GM19043 (cell line): ENCODE measurements at regions not wholly inside any gene's neighbourhood (a gene's known extent, or its start where the extent isn't known, plus 50 kb on each side); places are given as distances from the start of the nearest gene placed in this dataset.
"Not testable (repeated sequence)": the region's sequence is repeated elsewhere in the genome, so short reads cannot be mapped to it uniquely, and the experiment has no call there.

ENCODE experiments used
- ATAC-seq: cut with Tn5 transposase; IDR thresholded peaks from one replicate; pipeline ENCODE4 v1.9.1; 2021; ENCODE audit warnings: low read depth; ENCODE audit not compliant: unreplicated experiment

DNA sequence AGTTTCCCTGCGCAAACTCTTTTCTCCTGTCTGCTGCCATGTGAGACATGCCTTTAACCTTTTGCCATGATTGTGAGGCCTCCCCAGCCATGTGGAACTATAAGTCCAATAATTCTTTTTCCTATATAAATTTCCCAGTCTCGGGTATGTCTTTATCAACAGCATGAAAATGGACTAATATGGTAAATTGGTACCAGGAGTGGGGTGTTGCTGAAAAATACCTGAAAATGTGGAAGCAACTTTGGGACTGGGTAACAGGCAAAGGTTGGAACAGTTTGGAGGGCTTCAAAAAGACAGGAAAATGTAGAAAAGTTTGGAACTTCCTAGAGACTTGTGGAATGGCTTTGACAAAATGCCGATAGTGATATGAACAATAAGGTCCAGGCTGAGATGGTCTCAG lies 578.9 kb upstream of the CYLC2 start:
- ATAC-seq: not testable (repeated sequence)

DNA sequence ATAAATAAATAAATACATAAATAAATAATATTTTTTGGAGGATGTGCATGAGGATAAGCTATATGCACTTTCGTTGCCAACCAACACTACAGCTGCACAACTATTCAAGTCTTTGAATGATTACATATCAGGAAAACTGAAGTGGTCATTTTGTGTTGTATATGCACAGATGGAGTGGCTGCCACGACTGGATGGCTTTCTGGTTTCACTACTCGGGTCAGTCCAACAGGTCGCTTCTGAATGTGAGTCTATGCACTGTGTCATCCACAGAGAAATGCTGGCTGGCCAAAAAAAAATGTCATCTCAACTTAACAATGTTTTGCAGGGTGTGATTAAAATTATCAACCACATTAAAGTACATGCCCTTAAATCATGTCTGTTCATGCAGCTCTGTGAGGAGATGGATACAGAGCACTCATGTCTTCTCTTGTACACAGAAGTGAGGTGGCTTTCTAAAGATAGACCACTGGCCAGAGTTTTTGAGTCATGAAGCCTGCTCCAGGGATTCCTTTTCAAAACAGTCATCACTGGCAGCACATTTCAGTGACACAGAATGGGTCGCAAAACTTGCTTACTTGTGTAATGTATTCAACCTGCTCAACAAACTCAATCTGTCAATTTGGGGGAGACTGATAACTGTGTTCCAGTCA lies 589.8 kb upstream of the CYLC2 start:
- no peak for ATAC-seq

DNA sequence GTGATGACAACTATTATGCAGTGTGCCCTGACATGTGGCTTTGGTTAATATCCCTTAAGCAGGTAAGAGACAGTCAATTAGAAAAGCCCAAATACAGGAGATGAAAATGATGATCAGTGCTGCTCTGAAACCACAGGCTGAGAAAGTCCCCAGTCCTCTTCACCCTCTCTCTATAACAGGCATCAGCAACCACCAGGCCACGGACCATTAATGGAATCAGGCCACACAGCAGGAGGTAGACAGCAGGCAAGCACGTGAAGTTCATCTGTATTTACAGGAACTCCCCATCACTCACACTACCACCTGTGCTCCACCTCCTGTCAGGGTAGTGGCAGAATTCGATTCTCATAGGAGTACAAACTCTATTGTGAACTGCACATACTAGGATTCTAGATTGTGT lies 591.6 kb upstream of the CYLC2 start:
- no peak for ATAC-seq

DNA sequence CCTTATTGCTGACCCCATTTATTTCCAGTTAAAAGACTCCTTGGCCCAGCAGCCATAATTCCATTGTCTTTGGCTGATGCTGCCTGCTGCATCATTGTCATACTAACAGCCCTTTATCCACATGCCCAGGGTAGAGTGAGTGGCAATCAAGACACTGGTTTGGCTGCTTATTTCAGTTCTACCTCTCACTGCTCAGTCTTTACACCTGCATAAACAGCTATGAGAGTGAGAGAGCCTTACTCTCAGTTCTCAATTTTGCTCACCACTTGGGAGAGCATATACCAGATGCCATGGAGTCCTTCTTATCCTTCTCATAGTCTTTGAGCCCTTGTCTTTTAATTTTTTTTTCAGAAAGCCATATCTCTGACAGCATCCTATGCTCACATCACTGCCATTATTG lies 596.9 kb upstream of the CYLC2 start:
- ATAC-seq: no peak

DNA sequence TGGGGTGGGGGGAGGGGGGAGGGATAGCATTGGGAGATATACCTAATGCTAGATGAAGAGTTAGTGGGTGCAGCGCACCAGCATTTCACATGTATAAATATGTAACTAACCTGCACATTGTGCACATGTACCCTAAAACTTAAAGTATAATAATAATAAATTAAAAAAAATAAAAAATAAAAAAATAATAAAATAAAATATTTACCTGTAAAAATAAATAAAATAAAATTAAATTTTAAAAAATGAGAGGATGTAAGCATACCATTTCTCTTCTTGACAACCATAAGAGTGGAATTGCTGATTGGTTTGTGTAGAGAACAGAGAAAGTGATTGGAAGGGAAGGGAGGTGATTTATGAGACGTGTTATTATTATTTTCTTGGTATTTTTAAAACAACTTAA lies 609.5 kb upstream of the CYLC2 start:
- not testable (repeated sequence) for ATAC-seq

DNA sequence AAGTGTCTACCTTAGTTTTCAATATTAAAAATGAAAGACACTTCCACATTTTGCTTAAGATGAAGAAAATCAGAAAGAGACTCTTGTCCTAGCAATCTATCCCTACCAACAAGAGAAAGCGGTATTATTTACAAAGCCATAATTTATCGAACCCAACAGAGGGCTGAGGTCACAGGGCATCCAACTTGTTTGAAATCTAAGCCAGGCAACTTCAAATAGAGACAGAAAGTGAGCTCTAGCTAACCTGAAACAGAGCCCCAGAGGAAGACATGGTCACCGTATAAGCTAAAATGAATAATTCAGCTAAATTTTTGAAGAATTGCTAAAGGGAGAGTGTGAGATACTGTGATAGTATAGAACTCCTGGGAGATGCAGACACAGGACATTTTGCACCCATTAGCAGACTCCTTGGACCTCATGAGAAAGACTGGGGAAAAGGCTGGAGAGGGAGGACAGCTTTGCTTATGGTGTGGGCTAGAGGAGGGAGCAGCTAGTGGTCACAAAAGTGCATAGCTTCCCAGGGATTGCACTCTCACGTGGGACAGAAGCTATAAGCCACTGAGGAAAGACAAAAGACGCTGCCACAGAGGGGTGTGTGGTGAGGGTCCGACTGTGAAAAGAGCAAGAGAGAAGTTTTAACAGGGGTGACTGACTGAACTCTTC lies 624.2 kb upstream of the GRIN3A start:
- ATAC-seq: no peak

DNA sequence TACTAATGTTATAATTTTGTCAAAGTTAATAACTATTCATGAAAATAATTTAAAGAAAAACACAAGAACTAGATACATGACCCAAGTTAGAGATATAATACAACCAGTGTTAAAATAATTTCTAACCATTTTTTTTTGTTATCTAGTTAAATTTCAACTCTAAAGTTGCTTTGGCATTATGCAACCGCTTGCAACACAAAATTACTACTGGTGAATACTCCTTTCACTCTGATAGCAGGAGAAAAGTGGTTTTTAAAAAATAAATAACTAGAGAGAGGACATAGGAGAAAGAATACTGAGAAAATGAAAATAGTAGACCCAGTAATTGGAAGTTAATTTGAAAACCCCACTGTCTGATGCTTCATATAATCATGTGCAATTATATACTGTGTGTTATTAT lies 622.4 kb upstream of the GRIN3A start:
- ATAC-seq: no peak

DNA sequence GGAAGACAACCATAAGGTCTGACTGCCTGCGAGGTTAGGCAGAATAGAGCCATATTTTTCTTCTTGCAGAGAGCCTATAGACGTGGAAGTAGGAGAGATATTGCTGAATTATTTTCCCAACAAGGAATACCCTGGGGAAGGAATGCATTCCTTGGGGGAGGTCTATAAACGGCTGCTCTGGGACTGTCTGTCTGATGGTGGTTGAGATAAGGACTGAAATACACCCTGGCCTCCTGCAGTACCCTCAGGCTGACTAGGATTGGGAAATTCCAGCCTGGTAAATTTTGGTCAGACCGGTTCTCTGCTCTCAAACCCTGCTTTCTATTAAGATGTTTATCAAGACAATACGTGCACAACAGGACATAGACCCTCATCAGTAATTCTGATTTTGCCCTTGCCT lies 617.5 kb upstream of the GRIN3A start:
- no peak for ATAC-seq

DNA sequence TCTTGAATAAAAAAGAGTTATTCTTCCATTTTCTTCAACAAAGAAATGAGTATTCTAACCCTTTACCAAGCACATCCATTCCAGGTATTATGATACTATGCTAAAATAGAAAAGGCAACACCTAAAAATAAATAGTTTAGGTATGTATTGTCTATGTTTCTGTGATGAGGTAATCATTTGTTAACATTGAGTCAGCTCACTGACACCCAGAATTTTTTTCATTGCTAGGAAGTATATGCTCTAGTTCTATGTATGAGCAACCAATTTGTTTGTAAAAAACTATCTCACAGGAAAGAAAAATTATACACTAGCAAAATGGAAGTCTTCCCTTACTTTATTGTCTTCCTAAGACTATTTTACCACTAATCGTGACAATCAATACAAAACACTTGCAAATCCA lies 615.6 kb upstream of the GRIN3A start:
- ATAC-seq: no peak

DNA sequence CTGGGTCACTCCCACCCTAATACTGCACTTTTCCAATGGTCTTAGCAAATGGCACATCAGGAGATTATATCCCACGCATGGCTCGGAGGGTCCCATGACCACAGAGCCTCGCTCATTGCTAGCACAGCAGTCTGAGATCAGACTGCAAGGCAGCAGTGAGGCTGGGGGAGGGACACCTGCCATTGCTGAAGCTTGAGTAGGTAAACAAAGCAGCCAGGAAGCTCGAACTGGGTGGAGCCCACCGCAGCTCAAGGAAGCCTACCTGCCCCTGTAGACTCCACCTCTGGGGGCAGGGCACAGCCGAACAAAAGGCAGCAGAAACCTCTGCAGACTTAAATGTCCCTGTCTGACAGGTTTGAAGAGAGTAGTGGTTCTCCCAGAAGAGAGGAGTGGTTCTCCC lies 599.0 kb upstream of the GRIN3A start:
- ATAC-seq: not testable (repeated sequence)

DNA sequence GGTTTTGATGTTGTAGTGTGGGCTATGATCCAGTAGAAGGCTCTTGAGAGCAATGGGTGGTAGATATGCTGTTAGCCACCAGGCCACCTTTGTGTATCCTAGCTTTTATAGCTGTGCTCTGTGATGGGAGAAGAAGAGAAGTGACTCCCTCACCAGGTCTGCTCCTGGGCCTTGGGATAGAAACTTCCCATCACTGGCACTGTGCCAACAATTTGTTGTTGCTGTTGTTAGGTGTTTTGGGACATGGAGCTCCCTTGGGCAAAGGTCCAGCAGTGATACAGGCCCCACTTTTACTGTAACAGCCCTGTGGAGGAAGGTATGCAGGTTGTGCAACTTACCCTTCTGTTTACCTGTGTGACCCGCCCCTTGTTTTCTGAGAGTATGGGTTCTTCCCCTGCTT lies 570.9 kb upstream of the GRIN3A start:
- ATAC-seq: no peak

DNA sequence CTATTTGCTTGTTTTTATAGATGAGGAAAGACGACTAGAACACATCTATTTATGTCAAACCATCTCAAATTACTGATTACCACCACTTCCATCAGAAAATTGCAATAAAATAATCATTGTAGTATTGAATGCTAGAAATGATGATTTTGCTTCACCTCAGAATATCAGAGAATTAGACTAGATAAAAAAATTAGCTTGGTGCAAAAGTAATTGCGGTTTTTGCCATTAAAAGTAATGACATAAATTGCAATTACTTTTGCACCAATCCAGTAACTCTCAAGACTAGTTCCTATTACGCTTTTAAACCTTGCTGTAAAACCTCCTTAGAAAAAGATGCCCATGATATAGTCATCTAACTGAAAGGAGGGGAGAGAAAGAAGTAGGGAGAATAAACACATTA lies 556.7 kb upstream of the GRIN3A start:
- no peak for ATAC-seq

DNA sequence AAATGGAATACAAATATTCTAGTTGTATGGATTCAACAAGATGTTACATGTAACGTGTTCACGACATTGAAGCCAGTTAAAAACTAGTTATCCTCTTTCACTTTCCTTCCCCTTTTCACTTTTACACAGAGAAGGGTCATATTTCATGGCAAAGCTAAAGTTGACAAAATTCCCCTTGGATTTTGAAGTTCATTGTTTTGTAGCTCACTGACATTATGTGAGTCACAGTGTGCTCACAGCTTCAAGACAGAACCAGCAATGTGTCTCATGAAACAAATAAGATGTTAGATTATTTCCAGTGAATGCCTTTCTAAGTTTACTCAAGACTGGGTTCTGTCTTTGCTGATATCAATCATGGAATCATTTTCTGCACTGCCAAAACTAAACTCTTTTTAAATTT lies 535.5 kb upstream of the GRIN3A start:
- ATAC-seq: no peak

DNA sequence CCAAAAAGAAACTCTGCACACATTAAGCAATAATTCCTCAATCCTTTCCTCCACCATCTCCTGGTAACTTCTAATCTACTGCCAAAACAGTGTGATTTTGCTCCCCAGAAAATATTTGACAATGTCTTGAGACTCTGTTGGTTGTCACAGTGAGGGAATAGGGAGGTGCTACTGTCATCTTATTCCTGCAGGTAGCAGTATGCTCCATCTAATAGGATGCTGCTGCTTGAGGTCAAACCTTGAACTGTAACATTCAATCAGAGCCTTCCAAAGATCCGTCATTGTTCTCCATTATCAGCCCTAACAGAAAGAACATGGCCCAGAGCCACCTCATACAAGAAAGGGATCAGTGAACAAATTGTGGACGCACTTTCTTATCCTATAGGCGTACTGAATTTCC lies 514.7 kb upstream of the GRIN3A start:
- ATAC-seq: no peak

DNA sequence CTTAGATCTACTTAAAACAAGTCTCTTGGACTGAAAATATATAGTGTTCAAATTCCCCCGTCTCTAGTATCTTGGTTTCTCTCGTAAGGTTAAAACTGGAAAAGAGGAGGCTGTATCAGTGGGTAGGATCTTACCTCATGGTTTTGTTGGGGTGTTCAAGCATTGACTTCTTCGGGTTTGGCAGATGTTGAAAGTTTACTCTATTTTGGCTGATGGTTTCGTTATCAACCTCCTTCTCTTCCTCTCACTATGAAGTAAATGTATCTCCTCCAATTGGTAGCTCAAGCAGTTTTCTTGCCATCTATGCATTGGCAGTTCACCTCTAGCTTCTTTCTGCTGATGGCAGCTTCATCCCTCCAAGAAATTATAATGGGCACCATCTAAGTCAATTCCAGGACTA lies 506.5 kb upstream of the GRIN3A start:
- no peak for ATAC-seq

DNA sequence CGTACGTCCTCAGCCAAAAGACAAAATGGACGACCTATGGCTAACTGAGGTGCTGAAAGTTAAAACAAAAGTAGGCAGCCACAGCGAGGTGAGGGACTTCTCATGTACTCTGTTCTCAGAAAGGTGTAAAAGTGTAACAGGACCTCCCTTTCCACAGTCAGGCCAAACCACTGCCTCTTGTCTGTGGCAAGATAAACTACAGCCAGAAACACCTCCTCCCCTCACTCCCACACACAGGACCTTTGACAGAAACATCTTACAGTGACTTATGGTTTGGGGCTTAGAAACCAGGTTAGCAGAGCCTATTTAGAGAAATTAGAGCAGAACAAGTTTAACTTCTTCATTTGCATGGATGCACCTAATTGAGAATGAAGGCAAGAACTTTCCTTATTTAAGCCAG lies 499.1 kb upstream of the GRIN3A start:
- no peak for ATAC-seq

DNA sequence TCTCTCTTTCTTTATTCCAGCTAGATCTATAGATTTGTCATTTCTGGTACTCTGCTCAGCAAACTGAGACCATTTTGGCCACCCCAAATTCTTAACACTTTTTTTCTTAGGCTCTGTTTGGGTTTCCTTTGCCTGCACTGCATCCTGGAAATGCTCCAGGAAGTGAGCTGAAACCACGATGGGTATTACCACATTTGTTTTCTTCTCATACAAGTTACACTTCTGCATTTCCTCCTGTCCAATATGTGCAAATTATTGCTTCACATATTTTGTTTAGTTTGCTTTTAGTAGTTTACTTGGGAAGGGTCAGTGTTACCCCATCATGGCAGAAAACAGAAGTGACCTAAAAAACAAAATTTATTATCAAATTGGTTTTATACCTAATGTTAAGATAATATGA lies 498.6 kb upstream of the GRIN3A start:
- ATAC-seq: no peak

DNA sequence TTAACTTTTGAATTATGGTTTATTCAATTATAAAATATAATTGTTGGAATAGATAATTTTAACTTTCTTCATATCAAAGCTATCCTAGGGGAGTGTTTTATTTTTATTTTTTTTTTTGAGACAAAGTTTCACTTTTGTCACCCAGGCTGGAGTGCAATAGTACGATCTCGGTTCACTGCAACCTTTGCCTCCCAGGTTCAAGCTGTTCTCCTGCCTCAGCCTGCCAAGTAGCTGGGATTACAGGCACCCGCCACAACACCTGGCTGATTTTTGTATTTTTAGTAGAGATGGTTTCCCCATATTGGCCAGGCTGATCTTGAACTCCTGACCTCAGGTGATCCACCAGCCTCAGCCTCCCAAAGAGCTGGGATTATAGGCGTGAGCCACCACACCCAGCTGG lies 489.0 kb upstream of the GRIN3A start:
- not testable (repeated sequence) for ATAC-seq

DNA sequence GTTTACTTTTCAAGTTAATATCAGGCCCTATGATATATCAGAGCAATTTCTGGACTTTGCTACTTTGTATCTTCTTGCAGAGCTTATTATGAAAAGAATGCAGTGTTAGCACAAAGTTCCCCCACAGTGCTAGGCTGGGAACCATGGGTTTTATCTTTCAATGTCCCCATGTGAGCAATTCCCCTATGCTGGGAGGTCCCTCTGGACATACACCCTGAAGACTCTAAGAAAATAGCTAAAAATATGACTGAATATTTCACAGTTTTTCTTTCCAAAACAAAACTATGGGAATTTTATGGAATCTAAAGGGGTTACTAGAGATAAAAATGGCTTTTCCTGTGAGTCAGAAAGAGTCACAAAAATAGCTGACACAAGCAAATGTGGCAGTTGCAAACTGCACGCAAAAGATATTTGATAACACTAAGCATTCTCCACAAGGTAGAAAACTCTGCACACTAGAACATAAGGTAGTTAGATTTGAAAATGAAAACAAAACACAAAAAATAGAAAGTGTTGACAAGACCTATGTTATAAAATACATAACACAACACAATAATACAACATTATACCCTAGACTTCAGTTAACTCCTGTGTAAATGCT lies 487.5 kb upstream of the GRIN3A start:
- ATAC-seq: no peak

DNA sequence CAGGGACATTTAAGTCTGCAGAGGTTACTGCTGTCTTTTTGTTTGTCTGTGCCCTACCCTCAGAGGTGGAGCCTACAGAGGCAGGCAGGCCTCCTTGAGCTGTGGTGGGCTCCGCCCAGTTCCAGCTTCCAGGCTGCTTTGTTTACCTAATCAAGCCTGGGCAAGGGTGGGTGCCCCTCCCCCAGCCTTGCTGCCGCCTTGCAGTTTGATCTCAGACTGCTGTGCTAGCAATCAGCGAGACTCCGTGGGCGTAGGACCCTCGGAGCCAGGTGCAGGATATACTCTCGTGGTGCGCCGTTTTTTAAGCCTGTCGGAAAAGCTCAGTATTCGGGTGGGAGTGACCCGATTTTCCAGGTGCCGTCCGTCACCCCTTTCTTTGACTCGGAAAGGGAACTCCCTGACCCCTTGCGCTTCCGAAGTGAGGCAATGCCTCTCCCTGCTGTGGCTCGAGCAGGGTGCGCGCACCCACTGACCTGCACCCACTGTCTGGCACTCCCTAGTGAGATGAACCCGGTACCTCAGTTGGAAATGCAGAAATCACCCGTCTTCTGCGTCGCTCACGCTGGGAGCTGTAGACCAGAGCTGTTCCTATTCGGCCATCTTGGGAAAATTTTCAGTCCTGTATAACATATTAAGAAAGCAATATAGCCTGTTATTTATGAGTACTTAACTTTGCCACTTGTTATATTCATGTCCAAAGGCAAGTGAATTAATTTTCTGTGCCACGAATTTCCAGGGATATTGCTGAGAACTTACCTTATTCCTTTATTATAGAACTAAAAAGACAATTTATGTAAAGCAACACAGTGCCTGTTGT lies 485.1 kb upstream of the GRIN3A start:
- not testable (repeated sequence) for ATAC-seq

DNA sequence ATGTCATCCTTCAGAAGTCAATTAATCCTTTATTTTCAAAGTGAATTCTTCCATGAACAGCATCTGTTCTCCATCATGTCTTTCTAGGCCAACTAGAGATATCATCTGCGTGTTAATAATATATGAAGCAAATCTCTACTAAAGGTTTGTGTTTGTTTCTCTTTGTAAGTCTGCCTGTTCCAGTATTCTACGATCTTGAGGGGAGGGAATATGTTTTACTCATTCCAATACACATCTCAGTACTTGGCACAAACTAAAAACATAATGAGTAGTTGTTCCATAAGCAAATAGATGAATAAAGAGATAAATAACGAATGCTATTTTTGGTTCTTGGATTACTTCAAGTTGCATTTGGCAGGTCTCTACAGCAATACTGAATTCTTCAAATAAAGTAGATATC lies 470.7 kb upstream of the GRIN3A start:
- ATAC-seq: no peak
